Testis (tissue), 2 donors: ENCODE measurements at regions not wholly inside any gene's neighbourhood (a gene's known extent, or its start where the extent isn't known, plus 50 kb on each side); places are given as distances from the start of the nearest gene placed in this dataset.

ENCODE experiments used
- DNase-seq: peaks from one replicate; pipeline ENCODE4 v3.0.0-alpha.2; 2019
- H3K27ac ChIP-seq, 2 donors: fragments of 200-600 bp; sonication (generic); one replicate each; pipeline ENCODE4 v1.5.1; 2019
- H3K27me3 ChIP-seq: fragments of 200-600 bp; sonication (generic); one replicate; pipeline ENCODE4 v1.5.1; 2019
- H3K36me3 ChIP-seq: fragments of 200-600 bp; sonication (generic); one replicate; pipeline ENCODE4 v1.5.1; 2017; ENCODE audit warnings: low read depth; ENCODE audit errors: missing control alignments
- H3K4me1 ChIP-seq: fragments of 200-600 bp; sonication (generic); one replicate; pipeline ENCODE4 v1.5.1; 2019
- H3K4me3 ChIP-seq, 2 donors: fragments of 200-600 bp; sonication (generic); one replicate each; pipeline ENCODE4 v1.5.1; 2017 to 2019
- H3K9me3 ChIP-seq: fragments of 200-600 bp; sonication (generic); one replicate; pipeline ENCODE4 v1.5.1; 2017
- POLR2A ChIP-seq: fragments of 450-650 bp; IDR thresholded peaks from one replicate; pipeline ENCODE4 v1.6.1; 2017; ENCODE audit warnings: antibody characterized with exemption, mild to moderate bottlenecking, moderate library complexity
- WGBS, 2 donors: methylation state at CpG; one replicate each; pipeline ENCODE4 v1.1.5; 2018; 5-methylcytosine and 5-hydroxymethylcytosine counted together
- intact Hi-C: fragments of 100-400 bp; cut with DNase I; formaldehyde crosslinking; loops from one replicate; pipeline ENCODE4 v1.15.1; 2023; ENCODE audit warnings: low total_unique reads
- TF ChIP-seq, protein P1 (sequence below), 3 experiments: fragments of 450-650 bp in 2 of 3; fragments of 200-600 bp in 1 of 3; sonication (generic) in 1 of 3; IDR thresholded peaks; one replicate each; pipeline ENCODE4 v1.5.1; 2016 to 2019; ENCODE audit warnings: antibody characterized with exemption in 3 of 3, mild to moderate bottlenecking in 2 of 3, moderate library complexity in 1 of 3

DNA sequence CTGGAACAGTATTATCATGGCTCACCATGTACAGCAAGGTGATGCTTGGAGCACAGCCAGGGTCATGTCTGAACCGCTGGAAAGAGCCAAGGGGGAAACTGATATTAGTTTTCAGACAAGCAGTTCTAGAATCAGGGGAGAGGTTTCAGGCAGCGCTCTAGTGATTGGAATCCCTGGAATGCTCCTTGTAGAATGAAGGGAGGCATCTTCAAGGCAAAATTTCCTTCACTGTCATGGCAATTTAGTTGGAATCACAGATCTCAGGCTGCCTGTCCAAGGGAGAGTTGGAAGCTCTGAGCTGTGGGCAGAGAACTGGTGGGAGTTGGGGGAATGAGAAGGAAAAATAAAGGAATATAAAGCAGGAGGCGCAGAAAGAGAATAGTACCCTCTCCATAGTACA, 737.1 kb downstream of the PTPRU start:
- intact Hi-C loops = no loop called here
- Histone ChIP-seq H3K9me3 (no peaks in the 10 kb centered on the region), H3K4me3 (no peak overlapping the region), H3K4me1 (no peaks in the 10 kb centered on the region), H3K27ac (no peak overlapping the region), H3K36me3 (no peaks in the 10 kb centered on the region), H3K27me3 (no peaks in the 10 kb centered on the region)
- no peak for DNase-seq
- 47 to 50% methylated on average over 3 of the region's 3 CpGs for WGBS, 2 donors
- TF ChIP-seq POLR2A = no peak
- TF ChIP-seq, protein P1, sequence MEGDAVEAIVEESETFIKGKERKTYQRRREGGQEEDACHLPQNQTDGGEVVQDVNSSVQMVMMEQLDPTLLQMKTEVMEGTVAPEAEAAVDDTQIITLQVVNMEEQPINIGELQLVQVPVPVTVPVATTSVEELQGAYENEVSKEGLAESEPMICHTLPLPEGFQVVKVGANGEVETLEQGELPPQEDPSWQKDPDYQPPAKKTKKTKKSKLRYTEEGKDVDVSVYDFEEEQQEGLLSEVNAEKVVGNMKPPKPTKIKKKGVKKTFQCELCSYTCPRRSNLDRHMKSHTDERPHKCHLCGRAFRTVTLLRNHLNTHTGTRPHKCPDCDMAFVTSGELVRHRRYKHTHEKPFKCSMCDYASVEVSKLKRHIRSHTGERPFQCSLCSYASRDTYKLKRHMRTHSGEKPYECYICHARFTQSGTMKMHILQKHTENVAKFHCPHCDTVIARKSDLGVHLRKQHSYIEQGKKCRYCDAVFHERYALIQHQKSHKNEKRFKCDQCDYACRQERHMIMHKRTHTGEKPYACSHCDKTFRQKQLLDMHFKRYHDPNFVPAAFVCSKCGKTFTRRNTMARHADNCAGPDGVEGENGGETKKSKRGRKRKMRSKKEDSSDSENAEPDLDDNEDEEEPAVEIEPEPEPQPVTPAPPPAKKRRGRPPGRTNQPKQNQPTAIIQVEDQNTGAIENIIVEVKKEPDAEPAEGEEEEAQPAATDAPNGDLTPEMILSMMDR (IDR thresholded peaks at IDR 0.05) = no peak

DNA sequence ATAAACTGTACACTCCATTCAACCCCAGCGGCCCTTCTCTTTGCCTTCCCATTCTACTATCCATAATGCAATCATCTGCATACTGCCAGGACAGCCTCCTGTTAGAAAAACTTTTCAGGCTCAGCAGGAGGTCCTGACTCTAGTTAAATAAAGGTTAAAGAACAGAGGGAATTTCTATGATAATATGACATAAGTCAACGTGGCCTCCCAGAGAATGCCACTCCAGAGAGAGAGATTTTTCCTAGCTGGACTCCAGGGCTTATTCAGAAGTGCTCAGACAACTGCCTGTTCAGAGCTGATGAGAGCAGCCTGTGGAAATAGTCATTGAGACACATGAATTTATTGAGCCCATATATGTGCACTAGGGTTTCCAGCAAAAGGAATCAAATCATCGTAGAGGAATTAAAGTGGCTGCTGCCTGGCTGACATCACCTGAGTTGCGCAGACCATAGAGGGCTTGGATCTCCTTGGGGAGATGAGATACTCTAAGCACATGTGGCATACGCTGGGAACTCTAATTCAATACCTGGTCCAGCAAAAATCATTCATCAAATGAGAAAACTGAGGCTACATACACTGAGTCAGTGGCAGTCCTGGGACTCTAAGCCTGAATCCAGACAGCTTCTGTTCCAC, 736.2 kb downstream of the PTPRU start:
- TF ChIP-seq, protein P1 (IDR thresholded peaks at IDR 0.05) = no peak
- TF ChIP-seq POLR2A = no peak
- no peaks in the 10 kb centered on the region for H3K27me3 ChIP-seq
- no peaks in the 10 kb centered on the region for H3K9me3 ChIP-seq
- intact Hi-C loops = no loop called here
- H3K27ac ChIP-seq = no peak overlapping the region
- no peaks in the 10 kb centered on the region for H3K36me3 ChIP-seq
- no peaks in the 10 kb centered on the region for H3K4me1 ChIP-seq
- no peak overlapping the region for H3K4me3 ChIP-seq
- DNase-seq = no peak
- WGBS, 2 donors = 74 to 76% methylated on average over 5 of the region's 5 CpGs

GRCh38 chr1:29971703-29972102, 735.4 kb downstream of the PTPRU start:
- intact Hi-C loops = no loop called here
- no peak overlapping the region for H3K4me3 ChIP-seq
- TF ChIP-seq, protein P1 (IDR thresholded peaks at IDR 0.05) = no peak
- no peak for TF ChIP-seq POLR2A
- no peaks in the 10 kb centered on the region for H3K36me3 ChIP-seq
- no peak overlapping the region for H3K27ac ChIP-seq
- H3K9me3 ChIP-seq = no peaks in the 10 kb centered on the region
- no peak for DNase-seq
- no peaks in the 10 kb centered on the region for H3K4me1 ChIP-seq
- no peaks in the 10 kb centered on the region for H3K27me3 ChIP-seq
- 80 to 87% methylated on average over 1 to 2 of the region's 2 CpGs for WGBS, 2 donors

DNA sequence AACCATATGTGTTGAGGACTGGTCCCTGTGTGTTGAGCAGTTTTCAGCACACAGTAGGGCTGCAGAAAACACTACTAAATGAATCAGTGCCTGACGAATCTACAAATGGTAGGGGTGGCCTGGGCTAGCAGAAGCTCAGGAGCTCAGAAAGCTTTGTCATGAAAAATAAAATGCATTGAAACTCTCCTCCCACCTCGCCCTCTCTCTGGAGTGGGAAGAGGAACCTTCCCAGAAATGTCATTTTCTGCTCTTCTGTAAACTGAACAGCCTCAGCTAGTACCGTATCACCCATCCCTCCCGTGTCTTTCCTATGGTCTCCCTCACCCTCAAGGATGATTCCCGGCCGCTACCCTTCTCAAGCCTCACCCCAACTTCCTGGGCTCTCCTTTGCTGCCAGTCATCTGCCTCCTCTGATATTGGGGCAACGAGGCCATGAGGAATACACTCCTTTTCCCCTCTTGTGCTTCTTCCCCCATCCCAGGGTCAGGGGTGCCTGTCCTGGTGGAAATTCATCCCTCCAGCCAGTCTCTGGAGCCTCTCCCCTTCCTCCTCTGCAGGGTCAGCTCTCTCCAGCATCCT, 734.5 kb downstream of the PTPRU start:
- TF ChIP-seq, protein P1 (IDR thresholded peaks at IDR 0.05) = no peak
- no peak for TF ChIP-seq POLR2A
- no peak for DNase-seq
- Histone ChIP-seq H3K4me3 (no peak overlapping the region), H3K27ac (no peak overlapping the region), H3K9me3 (no peaks in the 10 kb centered on the region), H3K4me1 (no peaks in the 10 kb centered on the region), H3K36me3 (no peaks in the 10 kb centered on the region), H3K27me3 (no peaks in the 10 kb centered on the region)
- WGBS, 2 donors = 76 to 81% methylated on average over 7 of the region's 7 CpGs
- intact Hi-C loops = no loop called here

DNA sequence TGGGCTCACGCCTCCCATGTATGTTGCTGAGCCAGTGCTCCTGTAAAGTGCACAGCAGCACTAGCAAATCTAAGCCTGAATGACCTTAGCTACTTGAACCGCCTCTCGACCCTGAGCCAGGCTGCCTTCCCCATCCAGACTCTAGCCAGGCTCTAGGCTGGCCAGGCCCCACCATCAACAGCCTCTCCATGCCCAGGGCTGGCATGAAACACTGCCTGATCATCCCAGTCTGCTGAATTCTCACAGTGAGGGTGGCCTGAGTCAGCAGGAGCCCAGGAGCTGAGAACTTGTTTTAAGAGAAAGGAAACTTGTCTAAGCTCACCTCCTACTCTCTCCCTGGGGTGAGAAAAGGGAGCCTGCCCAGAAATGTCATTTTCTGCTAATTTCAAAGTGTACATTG, 733.3 kb downstream of the PTPRU start:
- intact Hi-C loops = no loop called here
- Histone ChIP-seq H3K27me3 (no peaks in the 10 kb centered on the region), H3K36me3 (no peaks in the 10 kb centered on the region), H3K4me3 (no peak overlapping the region), H3K27ac (no peak overlapping the region), H3K9me3 (no peaks in the 10 kb centered on the region), H3K4me1 (no peaks in the 10 kb centered on the region)
- TF ChIP-seq, protein P1 (IDR thresholded peaks at IDR 0.05) = no peak
- no peak for TF ChIP-seq POLR2A
- DNase-seq = no peak
- WGBS, 2 donors = 85 to 93% methylated on average over 3 of the region's 3 CpGs
